Ishikawa (cell line): ENCODE measurements at regions not wholly inside any gene's neighbourhood (a gene's known extent, or its start where the extent isn't known, plus 50 kb on each side); places are given as distances from the start of the nearest gene placed in this dataset.

ENCODE experiments used
- CREB1 ChIP-seq: IDR thresholded peaks from 2 replicates; pipeline ENCODE4 v1.6.1; 2012; ENCODE audit warnings: low read depth
- EP300 ChIP-seq: IDR thresholded peaks from 2 replicates; pipeline ENCODE4 v1.6.1; 2012; ENCODE audit warnings: borderline replicate concordance
- MAX ChIP-seq: IDR thresholded peaks from 2 replicates; pipeline ENCODE4 v1.6.1; 2012
- TCF12 ChIP-seq: IDR thresholded peaks from 2 replicates; pipeline ENCODE4 v1.6.1; 2012; ENCODE audit warnings: low read depth
- TEAD4 ChIP-seq: IDR thresholded peaks from 2 replicates; pipeline ENCODE4 v1.6.1; 2012

DNA sequence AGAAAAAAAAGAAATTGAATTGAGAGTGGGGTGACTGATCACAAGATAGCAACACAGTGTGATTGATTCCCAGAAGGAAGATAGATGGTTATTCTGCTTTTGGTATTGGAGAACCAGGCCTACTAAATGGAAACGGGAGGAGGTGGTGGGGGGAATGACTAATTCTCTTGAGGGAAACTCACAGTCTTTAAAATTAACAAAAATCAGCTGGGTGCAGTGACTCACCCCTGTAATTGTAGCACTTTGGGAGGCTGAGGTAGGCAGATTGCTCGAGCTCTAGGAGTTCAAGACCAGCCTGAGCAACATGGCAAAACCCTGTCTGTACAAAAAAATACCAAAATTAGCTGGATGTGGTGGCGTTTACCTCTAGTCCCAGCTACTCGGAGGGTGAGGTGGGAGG is 134.6 kb upstream of the PDE4B start:
- TF ChIP-seq TCF12 (no peak), CREB1 (no peak), EP300 (no peak), MAX (no peak), TEAD4 (no peak)
